WTC11 (cell line): ENCODE measurements at regions not wholly inside any gene's neighbourhood (a gene's known extent, or its start where the extent isn't known, plus 50 kb on each side); places are given as distances from the start of the nearest gene placed in this dataset.

Experiments used
- ATAC-seq: fragments of 200-7000 bp; cut with Tn5 transposase; 2 replicates; pipeline ENCODE4 v1.10.0; 2021; ENCODE audit warnings: mild to moderate bottlenecking, moderate library complexity
- CTCF ChIA-PET: fragments of 300-600 bp; sonication (Branson Sonifier 250); formaldehyde crosslinking; loops from one replicate; lab custom pipeline; 2021; ENCODE audit warnings: antibody characterized with exemption; lab: Charles Lee
- POLR2A ChIA-PET: fragments of 350-600 bp; sonication (Branson Sonifier 250); formaldehyde crosslinking; loops from one replicate; lab custom pipeline; 2021; ENCODE audit warnings: antibody characterized with exemption; lab: Charles Lee
- DNase-seq: peaks from one replicate; pipeline ENCODE4 v3.0.0; 2021; ENCODE audit warnings: low spot score
- H3K27ac Mint-ChIP-seq: 2 replicates; pipeline ENCODE4 v1.8.0; 2021; ENCODE audit warnings: mixed read lengths
- H3K27me3 Mint-ChIP-seq: 2 replicates; pipeline ENCODE4 v1.8.0; 2021; ENCODE audit warnings: low read depth, mild to moderate bottlenecking, moderate library complexity, mixed read lengths
- H3K36me3 Mint-ChIP-seq: 2 replicates; pipeline ENCODE4 v1.8.0; 2021; ENCODE audit warnings: mixed read lengths
- H3K4me1 Mint-ChIP-seq: 2 replicates; pipeline ENCODE4 v1.8.0; 2022; ENCODE audit warnings: mixed read lengths
- H3K4me3 Mint-ChIP-seq: 2 replicates; pipeline ENCODE4 v1.8.0; 2021; ENCODE audit warnings: mild to moderate bottlenecking, moderate library complexity, mixed read lengths
- H3K9me3 Mint-ChIP-seq: 2 replicates; pipeline ENCODE4 v1.8.0; 2021; ENCODE audit warnings: mixed read lengths
- CTCF ChIP-seq: fragments of 200-600 bp; IDR thresholded peaks from 2 replicates; pipeline ENCODE4 v1.8.0; 2022; ENCODE audit warnings: antibody characterized with exemption
- E2F4 ChIP-seq: sonication (generic); formaldehyde crosslinking; IDR thresholded peaks from 2 replicates; pipeline ENCODE4 v1.8.1; 2022; ENCODE audit warnings: low read depth, mild to moderate bottlenecking, moderate library complexity, missing genetic modification reagents, borderline replicate concordance
- EMX1 ChIP-seq: fragments of 250-450 bp; sonication (Bioruptor Pico); IDR thresholded peaks from 2 replicates; pipeline ENCODE4 v1.8.0; 2021; ENCODE audit warnings: mild to moderate bottlenecking
- FOXJ3 ChIP-seq: sonication (generic); formaldehyde crosslinking; IDR thresholded peaks from 2 replicates; pipeline ENCODE4 v1.9.0; 2021; ENCODE audit warnings: missing genetic modification reagents, mild to moderate bottlenecking, borderline replicate concordance
- FOXP4 ChIP-seq: sonication (generic); formaldehyde crosslinking; IDR thresholded peaks from 2 replicates; pipeline ENCODE4 v1.8.0; 2022; ENCODE audit warnings: mild to moderate bottlenecking, missing genetic modification reagents
- GRHL2 ChIP-seq: fragments of 250-450 bp; sonication (Bioruptor Pico); IDR thresholded peaks from 2 replicates; pipeline ENCODE4 v1.8.0; 2022; ENCODE audit warnings: mild to moderate bottlenecking, moderate library complexity; ENCODE audit not compliant: insufficient replicate concordance, severe bottlenecking
- HMGA2 ChIP-seq: fragments of 250-450 bp; sonication (Bioruptor Pico); IDR thresholded peaks from 2 replicates; pipeline ENCODE4 v1.4.0; 2021; ENCODE audit warnings: mild to moderate bottlenecking, moderate library complexity
- NFE2L1 ChIP-seq: sonication (generic); formaldehyde crosslinking; IDR thresholded peaks from 2 replicates; pipeline ENCODE4 v1.8.1; 2023; ENCODE audit warnings: missing genetic modification reagents
- RORB ChIP-seq: fragments of 250-450 bp; sonication (Bioruptor Pico); IDR thresholded peaks from 2 replicates; pipeline ENCODE4 v1.9.0; 2021; ENCODE audit warnings: mild to moderate bottlenecking
- SMAD4 ChIP-seq: sonication (generic); formaldehyde crosslinking; IDR thresholded peaks from 2 replicates; pipeline ENCODE4 v1.8.0; 2022; ENCODE audit warnings: mild to moderate bottlenecking, missing genetic modification reagents
- TEAD1 ChIP-seq: sonication (generic); formaldehyde crosslinking; IDR thresholded peaks from 2 replicates; pipeline ENCODE4 v1.8.0; 2022; ENCODE audit warnings: mild to moderate bottlenecking, missing genetic modification reagents
- ZNF121 ChIP-seq: sonication (generic); formaldehyde crosslinking; IDR thresholded peaks from 2 replicates; pipeline ENCODE4 v1.8.0; 2023; ENCODE audit warnings: missing genetic modification reagents
- ZNF396 ChIP-seq: fragments of 250-450 bp; sonication (Bioruptor Pico); IDR thresholded peaks from 2 replicates; pipeline ENCODE4 v1.8.0; 2021; ENCODE audit warnings: mild to moderate bottlenecking, moderate library complexity, borderline replicate concordance
- ZNF416 ChIP-seq: fragments of 250-450 bp; sonication (Bioruptor Pico); IDR thresholded peaks from 2 replicates; pipeline ENCODE4 v1.9.0; 2021; ENCODE audit warnings: mild to moderate bottlenecking, inconsistent platforms
- TF ChIP-seq, protein P1 (sequence below): sonication (generic); formaldehyde crosslinking; IDR thresholded peaks from 2 replicates; pipeline ENCODE4 v1.8.1; 2022; ENCODE audit warnings: missing genetic modification reagents, borderline replicate concordance
- TF ChIP-seq, protein P2 (sequence below): sonication (generic); formaldehyde crosslinking; conservative IDR thresholded peaks from 2 replicates; pipeline ENCODE4 v1.8.1; 2023; ENCODE audit warnings: mild to moderate bottlenecking, low read depth, missing genetic modification reagents, moderate library complexity
- TF ChIP-seq, protein P3 (sequence below): fragments of 250-450 bp; sonication (Bioruptor Pico); IDR thresholded peaks from 2 replicates; pipeline ENCODE4 v1.9.0; 2021; ENCODE audit warnings: mild to moderate bottlenecking, borderline replicate concordance

DNA sequence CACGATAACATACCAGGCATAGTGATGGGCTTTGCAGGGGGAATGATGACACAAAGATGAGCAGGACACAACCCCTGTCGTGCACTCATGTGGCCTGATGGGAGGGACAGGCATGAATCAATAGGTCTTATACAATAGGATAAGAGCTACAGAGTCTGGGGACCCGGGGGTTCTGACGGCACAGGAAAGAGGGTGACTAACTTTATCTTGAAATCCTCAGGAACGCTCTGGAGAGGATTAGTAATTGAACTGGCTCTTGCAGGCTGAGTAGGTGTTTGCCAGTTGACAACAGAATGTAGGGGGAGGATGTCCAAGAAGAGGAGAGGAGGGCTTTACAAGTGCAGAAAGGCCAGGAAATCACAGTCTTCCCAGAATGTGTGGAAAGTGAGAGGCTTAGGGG, 219.9 kb upstream of the ECI2 start:
- CTCF ChIA-PET, result no interaction called here
- no peak for TF ChIP-seq ZNF396 (CRISPR knock-in tag)
- TF ChIP-seq TEAD1 (CRISPR knock-in tag), result no peak
- TF ChIP-seq, protein P1, sequence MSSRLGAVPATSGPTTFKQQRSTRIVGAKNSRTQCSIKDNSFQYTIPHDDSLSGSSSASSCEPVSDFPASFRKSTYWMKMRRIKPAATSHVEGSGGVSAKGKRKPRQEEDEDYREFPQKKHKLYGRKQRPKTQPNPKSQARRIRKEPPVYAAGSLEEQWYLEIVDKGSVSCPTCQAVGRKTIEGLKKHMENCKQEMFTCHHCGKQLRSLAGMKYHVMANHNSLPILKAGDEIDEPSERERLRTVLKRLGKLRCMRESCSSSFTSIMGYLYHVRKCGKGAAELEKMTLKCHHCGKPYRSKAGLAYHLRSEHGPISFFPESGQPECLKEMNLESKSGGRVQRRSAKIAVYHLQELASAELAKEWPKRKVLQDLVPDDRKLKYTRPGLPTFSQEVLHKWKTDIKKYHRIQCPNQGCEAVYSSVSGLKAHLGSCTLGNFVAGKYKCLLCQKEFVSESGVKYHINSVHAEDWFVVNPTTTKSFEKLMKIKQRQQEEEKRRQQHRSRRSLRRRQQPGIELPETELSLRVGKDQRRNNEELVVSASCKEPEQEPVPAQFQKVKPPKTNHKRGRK (CRISPR knock-in tag), result no peak
- no peak for TF ChIP-seq EMX1
- TF ChIP-seq, protein P2, sequence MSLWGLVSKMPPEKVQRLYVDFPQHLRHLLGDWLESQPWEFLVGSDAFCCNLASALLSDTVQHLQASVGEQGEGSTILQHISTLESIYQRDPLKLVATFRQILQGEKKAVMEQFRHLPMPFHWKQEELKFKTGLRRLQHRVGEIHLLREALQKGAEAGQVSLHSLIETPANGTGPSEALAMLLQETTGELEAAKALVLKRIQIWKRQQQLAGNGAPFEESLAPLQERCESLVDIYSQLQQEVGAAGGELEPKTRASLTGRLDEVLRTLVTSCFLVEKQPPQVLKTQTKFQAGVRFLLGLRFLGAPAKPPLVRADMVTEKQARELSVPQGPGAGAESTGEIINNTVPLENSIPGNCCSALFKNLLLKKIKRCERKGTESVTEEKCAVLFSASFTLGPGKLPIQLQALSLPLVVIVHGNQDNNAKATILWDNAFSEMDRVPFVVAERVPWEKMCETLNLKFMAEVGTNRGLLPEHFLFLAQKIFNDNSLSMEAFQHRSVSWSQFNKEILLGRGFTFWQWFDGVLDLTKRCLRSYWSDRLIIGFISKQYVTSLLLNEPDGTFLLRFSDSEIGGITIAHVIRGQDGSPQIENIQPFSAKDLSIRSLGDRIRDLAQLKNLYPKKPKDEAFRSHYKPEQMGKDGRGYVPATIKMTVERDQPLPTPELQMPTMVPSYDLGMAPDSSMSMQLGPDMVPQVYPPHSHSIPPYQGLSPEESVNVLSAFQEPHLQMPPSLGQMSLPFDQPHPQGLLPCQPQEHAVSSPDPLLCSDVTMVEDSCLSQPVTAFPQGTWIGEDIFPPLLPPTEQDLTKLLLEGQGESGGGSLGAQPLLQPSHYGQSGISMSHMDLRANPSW (CRISPR knock-in tag), result no peak
- H3K36me3 Mint-ChIP-seq, result no peaks in the 10 kb centered on the region
- H3K27me3 Mint-ChIP-seq, result peaks cover 2% of the 10 kb centered on the region; the same call in 1 of the 2 replicates
- peaks cover 14% of the 10 kb centered on the region for H3K9me3 Mint-ChIP-seq
- no peak for DNase-seq
- H3K27ac Mint-ChIP-seq, result no peak overlapping the region
- POLR2A ChIA-PET, result no interaction called here
- no peak overlapping the region for H3K4me3 Mint-ChIP-seq
- peaks cover 12% of the 10 kb centered on the region for H3K4me1 Mint-ChIP-seq
- ATAC-seq, result no peak

GRCh38 chr6:4354181-4354580, 218.8 kb upstream of the ECI2 start:
- Mint-ChIP-seq H3K4me3 (no peak overlapping the region), H3K36me3 (no peaks in the 10 kb centered on the region), H3K27ac (no peak overlapping the region), H3K9me3 (peaks cover 14% of the 10 kb centered on the region), H3K27me3 (peaks cover 2% of the 10 kb centered on the region), H3K4me1 (peaks cover 9% of the 10 kb centered on the region)
- CTCF ChIA-PET, result interaction anchor here (1.8 kb wide), 1 partner anchor 35 kb away, joined by 6 read pairs; no protein-coding TSS in a partner anchor
- POLR2A ChIA-PET, result no interaction called here
- DNase-seq, result no peak
- no peak for TF ChIP-seq FOXP4 (CRISPR knock-in tag)
- no peak; the same call in 1 of the 2 replicates for ATAC-seq

DNA sequence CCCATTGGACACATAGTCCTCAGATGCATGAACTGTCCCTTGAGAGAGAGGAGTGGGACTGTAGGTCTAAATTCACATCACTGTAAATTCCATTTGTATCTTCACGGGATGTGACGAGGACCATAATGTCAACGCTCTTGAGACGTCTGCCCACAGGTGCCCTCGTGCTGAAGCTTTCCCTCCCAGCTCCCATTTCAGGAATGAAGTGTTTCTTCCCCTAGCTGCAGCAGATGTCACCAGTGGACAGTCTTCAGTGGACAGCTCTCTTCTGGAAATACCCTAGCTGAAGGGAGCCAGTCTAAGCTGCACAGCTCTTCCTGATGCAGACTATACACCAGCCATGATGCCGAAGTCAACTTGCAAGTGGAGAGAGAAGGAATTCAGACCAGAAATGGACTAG, 217.4 kb upstream of the ECI2 start:
- no peak overlapping the region; the same call in 1 of the 2 replicates for H3K27ac Mint-ChIP-seq
- H3K4me3 Mint-ChIP-seq, result no peak overlapping the region
- peaks cover 2% of the 10 kb centered on the region for H3K27me3 Mint-ChIP-seq
- no peak for DNase-seq
- H3K4me1 Mint-ChIP-seq, result no peaks in the 10 kb centered on the region
- ChIA-PET CTCF (no interaction called here), POLR2A (no interaction called here)
- H3K9me3 Mint-ChIP-seq, result peaks cover 12% of the 10 kb centered on the region
- ATAC-seq, result no peak
- H3K36me3 Mint-ChIP-seq, result no peaks in the 10 kb centered on the region
- TF ChIP-seq ZNF416 (CRISPR knock-in tag) (no peak), E2F4 (CRISPR knock-in tag) (no peak), RORB (no peak), EMX1 (no peak), SMAD4 (CRISPR knock-in tag) (no peak), NFE2L1 (no peak), FOXJ3 (no peak), CTCF (no peak), GRHL2 (CRISPR knock-in tag) (no peak), ZNF121 (no peak), HMGA2 (CRISPR knock-in tag) (no peak)
- TF ChIP-seq, protein P3, sequence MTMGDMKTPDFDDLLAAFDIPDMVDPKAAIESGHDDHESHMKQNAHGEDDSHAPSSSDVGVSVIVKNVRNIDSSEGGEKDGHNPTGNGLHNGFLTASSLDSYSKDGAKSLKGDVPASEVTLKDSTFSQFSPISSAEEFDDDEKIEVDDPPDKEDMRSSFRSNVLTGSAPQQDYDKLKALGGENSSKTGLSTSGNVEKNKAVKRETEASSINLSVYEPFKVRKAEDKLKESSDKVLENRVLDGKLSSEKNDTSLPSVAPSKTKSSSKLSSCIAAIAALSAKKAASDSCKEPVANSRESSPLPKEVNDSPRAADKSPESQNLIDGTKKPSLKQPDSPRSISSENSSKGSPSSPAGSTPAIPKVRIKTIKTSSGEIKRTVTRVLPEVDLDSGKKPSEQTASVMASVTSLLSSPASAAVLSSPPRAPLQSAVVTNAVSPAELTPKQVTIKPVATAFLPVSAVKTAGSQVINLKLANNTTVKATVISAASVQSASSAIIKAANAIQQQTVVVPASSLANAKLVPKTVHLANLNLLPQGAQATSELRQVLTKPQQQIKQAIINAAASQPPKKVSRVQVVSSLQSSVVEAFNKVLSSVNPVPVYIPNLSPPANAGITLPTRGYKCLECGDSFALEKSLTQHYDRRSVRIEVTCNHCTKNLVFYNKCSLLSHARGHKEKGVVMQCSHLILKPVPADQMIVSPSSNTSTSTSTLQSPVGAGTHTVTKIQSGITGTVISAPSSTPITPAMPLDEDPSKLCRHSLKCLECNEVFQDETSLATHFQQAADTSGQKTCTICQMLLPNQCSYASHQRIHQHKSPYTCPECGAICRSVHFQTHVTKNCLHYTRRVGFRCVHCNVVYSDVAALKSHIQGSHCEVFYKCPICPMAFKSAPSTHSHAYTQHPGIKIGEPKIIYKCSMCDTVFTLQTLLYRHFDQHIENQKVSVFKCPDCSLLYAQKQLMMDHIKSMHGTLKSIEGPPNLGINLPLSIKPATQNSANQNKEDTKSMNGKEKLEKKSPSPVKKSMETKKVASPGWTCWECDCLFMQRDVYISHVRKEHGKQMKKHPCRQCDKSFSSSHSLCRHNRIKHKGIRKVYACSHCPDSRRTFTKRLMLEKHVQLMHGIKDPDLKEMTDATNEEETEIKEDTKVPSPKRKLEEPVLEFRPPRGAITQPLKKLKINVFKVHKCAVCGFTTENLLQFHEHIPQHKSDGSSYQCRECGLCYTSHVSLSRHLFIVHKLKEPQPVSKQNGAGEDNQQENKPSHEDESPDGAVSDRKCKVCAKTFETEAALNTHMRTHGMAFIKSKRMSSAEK (CRISPR knock-in tag), result no peak
